ENCODE measurements at regions not wholly inside any gene's neighbourhood (a gene's known extent, or its start where the extent isn't known, plus 50 kb on each side); places are given as distances from the start of the nearest gene placed in this dataset.

DNA sequence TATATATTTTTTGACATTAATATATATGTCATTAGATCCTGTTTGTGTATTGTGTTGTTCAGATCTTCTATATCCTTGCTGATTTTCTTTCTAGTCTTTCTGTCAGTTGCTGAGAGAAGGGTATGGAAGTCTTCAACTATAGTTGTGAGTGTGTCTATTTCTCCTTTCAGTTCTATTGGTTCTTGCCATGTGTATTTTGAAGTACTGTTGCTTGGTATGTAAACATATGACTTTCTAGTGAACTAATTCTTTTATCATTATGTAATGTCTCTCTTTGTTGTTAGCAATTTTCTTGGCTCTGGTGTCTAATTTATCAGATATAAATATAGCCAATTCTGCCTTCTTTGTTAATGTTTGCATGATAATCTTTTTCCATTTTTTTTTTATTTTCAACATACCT, 84.3 kb upstream of the CAST start:
- TF ChIP-seq ELF4 (IDR thresholded peaks at IDR 0.05) (no peak), SUZ12 (IDR thresholded peaks at IDR 0.05) (no peak), FOXA1 (IDR thresholded peaks at IDR 0.05) (no peak), SP1 (IDR thresholded peaks at IDR 0.05) (no peak), TARDBP (IDR thresholded peaks at IDR 0.05) (no peak), FOXK2 (IDR thresholded peaks at IDR 0.05) (no peak), CTBP1 (IDR thresholded peaks at IDR 0.05; ENCODE audit: borderline replicate concordance) (no peak), L3MBTL2 (conservative IDR thresholded peaks at IDR 0.05) (no peak), ARNT (IDR thresholded peaks at IDR 0.05) (no peak), BHLHE40 (IDR thresholded peaks at IDR 0.05; ENCODE audit: borderline replicate concordance) (no peak), ZNF384 (IDR thresholded peaks at IDR 0.05) (no peak)
- TF ChIP-seq, protein P1, sequence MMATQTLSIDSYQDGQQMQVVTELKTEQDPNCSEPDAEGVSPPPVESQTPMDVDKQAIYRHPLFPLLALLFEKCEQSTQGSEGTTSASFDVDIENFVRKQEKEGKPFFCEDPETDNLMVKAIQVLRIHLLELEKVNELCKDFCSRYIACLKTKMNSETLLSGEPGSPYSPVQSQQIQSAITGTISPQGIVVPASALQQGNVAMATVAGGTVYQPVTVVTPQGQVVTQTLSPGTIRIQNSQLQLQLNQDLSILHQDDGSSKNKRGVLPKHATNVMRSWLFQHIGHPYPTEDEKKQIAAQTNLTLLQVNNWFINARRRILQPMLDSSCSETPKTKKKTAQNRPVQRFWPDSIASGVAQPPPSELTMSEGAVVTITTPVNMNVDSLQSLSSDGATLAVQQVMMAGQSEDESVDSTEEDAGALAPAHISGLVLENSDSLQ (IDR thresholded peaks at IDR 0.05), result no peak

All from HEK293T (cell line).